Gastrocnemius medialis (tissue), 4 donors: ENCODE measurements at regions not wholly inside any gene's neighbourhood (a gene's known extent, or its start where the extent isn't known, plus 50 kb on each side); places are given as distances from the start of the nearest gene placed in this dataset.

Source experiments
- POLR2A ChIP-seq, 2 donors: fragments of 450-650 bp; IDR thresholded peaks; one replicate each; pipeline ENCODE4 v1.6.1; 2017; ENCODE audit warnings: antibody characterized with exemption in 2 of 2, mild to moderate bottlenecking in 2 of 2, moderate library complexity in 2 of 2
- TF ChIP-seq, protein P1 (sequence below), 5 experiments: fragments of 450-650 bp in 3 of 5; fragments of 200-600 bp in 2 of 5; sonication (generic) in 2 of 5; IDR thresholded peaks in 4 of 5; conservative IDR thresholded peaks in 1 of 5; 1 replicate in 4 of 5; 2 replicates in 1 of 5; pipeline ENCODE4 v1.5.1; 2016 to 2019; ENCODE audit warnings: antibody characterized with exemption in 5 of 5, mild to moderate bottlenecking in 3 of 5, moderate library complexity in 3 of 5

GRCh38 chr16:64422259-64422658, 699.6 kb downstream of the CDH11 start:
- TF ChIP-seq, protein P1, sequence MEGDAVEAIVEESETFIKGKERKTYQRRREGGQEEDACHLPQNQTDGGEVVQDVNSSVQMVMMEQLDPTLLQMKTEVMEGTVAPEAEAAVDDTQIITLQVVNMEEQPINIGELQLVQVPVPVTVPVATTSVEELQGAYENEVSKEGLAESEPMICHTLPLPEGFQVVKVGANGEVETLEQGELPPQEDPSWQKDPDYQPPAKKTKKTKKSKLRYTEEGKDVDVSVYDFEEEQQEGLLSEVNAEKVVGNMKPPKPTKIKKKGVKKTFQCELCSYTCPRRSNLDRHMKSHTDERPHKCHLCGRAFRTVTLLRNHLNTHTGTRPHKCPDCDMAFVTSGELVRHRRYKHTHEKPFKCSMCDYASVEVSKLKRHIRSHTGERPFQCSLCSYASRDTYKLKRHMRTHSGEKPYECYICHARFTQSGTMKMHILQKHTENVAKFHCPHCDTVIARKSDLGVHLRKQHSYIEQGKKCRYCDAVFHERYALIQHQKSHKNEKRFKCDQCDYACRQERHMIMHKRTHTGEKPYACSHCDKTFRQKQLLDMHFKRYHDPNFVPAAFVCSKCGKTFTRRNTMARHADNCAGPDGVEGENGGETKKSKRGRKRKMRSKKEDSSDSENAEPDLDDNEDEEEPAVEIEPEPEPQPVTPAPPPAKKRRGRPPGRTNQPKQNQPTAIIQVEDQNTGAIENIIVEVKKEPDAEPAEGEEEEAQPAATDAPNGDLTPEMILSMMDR (IDR thresholded peaks at IDR 0.05 in 4 of 5, conservative IDR thresholded peaks at IDR 0.05 in 1 of 5): no peak
- no peak for TF ChIP-seq POLR2A (IDR thresholded peaks at IDR 0.05)
